GM12891 (cell line): ENCODE measurements at regions not wholly inside any gene's neighbourhood (a gene's known extent, or its start where the extent isn't known, plus 50 kb on each side); places are given as distances from the start of the nearest gene placed in this dataset.

Experiments
- DNase-seq: peaks from one replicate; pipeline ENCODE4 v3.0.0; 2011; ENCODE audit warnings: low spot score; ENCODE audit not compliant: insufficient read length
- FAIRE-seq: peaks from 2 replicates; lab custom pipeline; 2011; peaks lifted over from hg19 to GRCh38; lab: Jason Lieb, UNC
- PAX5 ChIP-seq: IDR thresholded peaks from 2 replicates; pipeline ENCODE4 v1.6.1; 2011; ENCODE audit warnings: low read length, moderate library complexity, mild to moderate bottlenecking; ENCODE audit not compliant: insufficient read depth, severe bottlenecking
- POLR2A ChIP-seq: IDR thresholded peaks from 2 replicates; pipeline ENCODE4 v1.6.1; 2011; ENCODE audit warnings: low read depth, low read length, control low read depth
- POLR2AphosphoS5 ChIP-seq: IDR thresholded peaks from 2 replicates; pipeline ENCODE4 v1.6.1; 2011; ENCODE audit warnings: low read depth, low read length, control low read depth
- POU2F2 ChIP-seq: IDR thresholded peaks from 2 replicates; pipeline ENCODE4 v1.6.1; 2011; ENCODE audit warnings: low read depth, mild to moderate bottlenecking, control low read depth, low read length, moderate library complexity
- SPI1 ChIP-seq: IDR thresholded peaks from 2 replicates; pipeline ENCODE4 v1.6.1; 2011; ENCODE audit warnings: low read depth, low read length, control low read depth
- TAF1 ChIP-seq: IDR thresholded peaks from 2 replicates; pipeline ENCODE4 v1.6.1; 2011; ENCODE audit warnings: low read depth, low read length, control low read depth

GRCh38 chr2:898319-898718 is 52.3 kb upstream of the SNTG2 start:
- TF ChIP-seq TAF1 (no peak), POU2F2 (peak; percentile 93; the same call in 1 of the 2 replicates)
- no peak for DNase-seq
- FAIRE-seq: no peak

GRCh38 chr2:897091-897490 is 53.6 kb upstream of the SNTG2 start:
- FAIRE-seq (no peak), DNase-seq (no peak)
- TF ChIP-seq POLR2A: no peak
- no peak for TF ChIP-seq POU2F2
- no peak for TF ChIP-seq SPI1
- no peak for TF ChIP-seq PAX5
- TF ChIP-seq POLR2AphosphoS5: no peak
- no peak for TF ChIP-seq TAF1

- TF ChIP-seq POLR2A: no peak
- no peak for TF ChIP-seq POU2F2
- TF ChIP-seq TAF1: no peak
- TF ChIP-seq POLR2AphosphoS5: no peak
- no peak for TF ChIP-seq PAX5
- no peak for TF ChIP-seq SPI1
- DNase-seq (no peak), FAIRE-seq (no peak)
Observed at GRCh38 chr2:893311-893710, 57.3 kb upstream of the SNTG2 start.

- FAIRE-seq (no peak), DNase-seq (no peak)
- TF ChIP-seq POLR2A (no peak), POLR2AphosphoS5 (no peak), PAX5 (no peak), TAF1 (no peak), POU2F2 (no peak), SPI1 (no peak)
Observed at GRCh38 chr2:892892-893291, 57.8 kb upstream of the SNTG2 start.

GRCh38 chr2:892401-892800 is 58.2 kb upstream of the SNTG2 start:
- FAIRE-seq (no peak), DNase-seq (no peak)
- TF ChIP-seq POLR2AphosphoS5 (no peak), PAX5 (no peak), POLR2A (no peak), SPI1 (no peak), POU2F2 (no peak), TAF1 (no peak)

- DNase-seq (no peak), FAIRE-seq (no peak)
Observed at GRCh38 chr2:891734-892133, 58.9 kb upstream of the SNTG2 start.

GRCh38 chr2:890791-891190 is 59.9 kb upstream of the SNTG2 start:
- no peak for TF ChIP-seq PAX5
- FAIRE-seq: no peak

More at GRCh38 chr2:891734-892133, 58.9 kb upstream of the SNTG2 start:
- TF ChIP-seq POLR2AphosphoS5 (no peak), SPI1 (no peak), POLR2A (no peak), POU2F2 (no peak), TAF1 (no peak), PAX5 (no peak)

GRCh38 chr2:890214-890613 is 60.4 kb upstream of the SNTG2 start:
- no peak for FAIRE-seq
- TF ChIP-seq TAF1 (no peak), POLR2AphosphoS5 (no peak), SPI1 (no peak), POLR2A (no peak), PAX5 (no peak), POU2F2 (no peak)

More at GRCh38 chr2:890791-891190, 59.9 kb upstream of the SNTG2 start:
- no peak for DNase-seq

GRCh38 chr2:888906-889566 is 61.6 kb upstream of the SNTG2 start:
- no peak for DNase-seq
- TF ChIP-seq SPI1 (no peak), POLR2A (no peak), TAF1 (no peak), PAX5 (no peak)
- FAIRE-seq: no peak

More at GRCh38 chr2:890214-890613, 60.4 kb upstream of the SNTG2 start:
- no peak for DNase-seq

- no peak for FAIRE-seq
- TF ChIP-seq SPI1: no peak
- no peak for TF ChIP-seq TAF1
- no peak for DNase-seq
Observed at GRCh38 chr2:888211-888801, 62.3 kb upstream of the SNTG2 start.

- DNase-seq: no peak
- TF ChIP-seq SPI1 (no peak), TAF1 (no peak), POLR2A (no peak), PAX5 (no peak), POLR2AphosphoS5 (no peak), POU2F2 (no peak)
- no peak for FAIRE-seq
Observed at GRCh38 chr2:887639-888038, 63.0 kb upstream of the SNTG2 start.
